ENCODE measurements at regions not wholly inside any gene's neighbourhood (a gene's known extent, or its start where the extent isn't known, plus 50 kb on each side); places are given as distances from the start of the nearest gene placed in this dataset.

DNA sequence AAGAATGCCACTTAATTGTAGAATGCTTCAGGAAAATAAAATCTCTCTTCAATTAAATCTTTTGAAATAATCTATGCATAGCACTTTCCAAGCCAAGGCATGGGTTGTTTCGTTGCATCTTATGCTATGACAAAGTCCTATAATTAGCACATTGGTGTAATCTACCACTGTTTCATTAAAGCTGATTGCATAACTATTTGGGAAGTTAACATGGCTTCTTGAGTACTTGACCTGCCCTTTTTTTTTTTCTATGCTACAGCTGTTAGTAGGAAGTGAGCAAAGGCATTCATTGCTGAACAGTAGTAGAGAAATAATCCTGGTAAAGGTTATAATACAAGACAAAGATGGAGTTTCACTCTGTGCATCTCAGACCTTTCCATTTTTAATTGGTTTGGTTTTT lies 557.2 kb upstream of the CELF2 start:
- TF ChIP-seq, protein P1, sequence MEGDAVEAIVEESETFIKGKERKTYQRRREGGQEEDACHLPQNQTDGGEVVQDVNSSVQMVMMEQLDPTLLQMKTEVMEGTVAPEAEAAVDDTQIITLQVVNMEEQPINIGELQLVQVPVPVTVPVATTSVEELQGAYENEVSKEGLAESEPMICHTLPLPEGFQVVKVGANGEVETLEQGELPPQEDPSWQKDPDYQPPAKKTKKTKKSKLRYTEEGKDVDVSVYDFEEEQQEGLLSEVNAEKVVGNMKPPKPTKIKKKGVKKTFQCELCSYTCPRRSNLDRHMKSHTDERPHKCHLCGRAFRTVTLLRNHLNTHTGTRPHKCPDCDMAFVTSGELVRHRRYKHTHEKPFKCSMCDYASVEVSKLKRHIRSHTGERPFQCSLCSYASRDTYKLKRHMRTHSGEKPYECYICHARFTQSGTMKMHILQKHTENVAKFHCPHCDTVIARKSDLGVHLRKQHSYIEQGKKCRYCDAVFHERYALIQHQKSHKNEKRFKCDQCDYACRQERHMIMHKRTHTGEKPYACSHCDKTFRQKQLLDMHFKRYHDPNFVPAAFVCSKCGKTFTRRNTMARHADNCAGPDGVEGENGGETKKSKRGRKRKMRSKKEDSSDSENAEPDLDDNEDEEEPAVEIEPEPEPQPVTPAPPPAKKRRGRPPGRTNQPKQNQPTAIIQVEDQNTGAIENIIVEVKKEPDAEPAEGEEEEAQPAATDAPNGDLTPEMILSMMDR (optimal IDR thresholded peaks at IDR 0.05 in 1 of 3, IDR thresholded peaks at IDR 0.05 in 1 of 3, conservative IDR thresholded peaks at IDR 0.05 in 1 of 3; ENCODE audit: extremely low read depth in 1 of 3, insufficient read depth in 2 of 3, low read length in 3 of 3) = no peak
- TF ChIP-seq EZH2 (IDR thresholded peaks at IDR 0.05; ENCODE audit: low read length) = no peak
